PFSK-1 (cell line): ENCODE measurements at regions not wholly inside any gene's neighbourhood (a gene's known extent, or its start where the extent isn't known, plus 50 kb on each side); places are given as distances from the start of the nearest gene placed in this dataset.

Experiments
- POLR2AphosphoS5 ChIP-seq: IDR thresholded peaks from 2 replicates; pipeline ENCODE4 v1.6.1; 2012; ENCODE audit warnings: low read depth, mild to moderate bottlenecking, control low read depth, low read length, moderate library complexity
- TAF1 ChIP-seq: IDR thresholded peaks from 2 replicates; pipeline ENCODE4 v1.6.1; 2012; ENCODE audit warnings: low read length, control low read depth, borderline replicate concordance; ENCODE audit not compliant: insufficient read depth

- TF ChIP-seq POLR2AphosphoS5 (no peak), TAF1 (no peak)
These were observed 72.4 kb upstream of the NBEA start for GRCh38 chr13:34869696-34870095.
